ENCODE measurements at regions not wholly inside any gene's neighbourhood (a gene's known extent, or its start where the extent isn't known, plus 50 kb on each side); places are given as distances from the start of the nearest gene placed in this dataset.
A peak's percentile ranks its signal among the peaks of the same experiment; 100 is the strongest.

- no peaks in the 10 kb centered on the region for H3K4me1 ChIP-seq
- H3K9me3 ChIP-seq (replicated peaks in 1 of 11): no peaks in the 10 kb centered on the region; a peak in 1 of 22 replicates
- peaks cover 92 to 100% (median 99%) of the 10 kb centered on the region in 11 experiments for H3K27me3 ChIP-seq
- no peaks in the 10 kb centered on the region; a peak in 1 of 22 replicates for H4K20me1 ChIP-seq
- no peak overlapping the region for H3K27ac ChIP-seq
- no peak for TF ChIP-seq Cebpa-rat (IDR thresholded peaks at IDR 0.05)
- no peaks in the 10 kb centered on the region for H3K36me3 ChIP-seq
- H3K9ac ChIP-seq: no peak overlapping the region
- H3K4me2 ChIP-seq: no peak overlapping the region
- H3K4me3 ChIP-seq: no peak overlapping the region
These were observed 162.2 kb upstream of the GPR101 start for GRCh38 chrX:137195991-137196390.

- Histone ChIP-seq H3K4me1 (no peaks in the 10 kb centered on the region), H4K20me1 (no peaks in the 10 kb centered on the region), H3K36me3 (no peaks in the 10 kb centered on the region), H3K27ac (no peak overlapping the region), H3K9ac (no peak overlapping the region), H3K4me3 (no peak overlapping the region), H3K9me3 (replicated peaks in 1 of 11) (peaks cover 0 to under 1% (median 0%) of the 10 kb centered on the region in 11 experiments; a peak in 2 of 22 replicates), H3K4me2 (no peak overlapping the region), H3K27me3 (peaks cover 88 to 100% (median 98%) of the 10 kb centered on the region in 11 experiments)
- TF ChIP-seq Cebpa-rat (IDR thresholded peaks at IDR 0.05): no peak
These were observed 161.5 kb upstream of the GPR101 start for GRCh38 chrX:137195296-137195695.

GRCh38 chrX:137194164-137194563 lies 160.4 kb upstream of the GPR101 start:
- H3K9ac ChIP-seq: no peak overlapping the region
- H3K4me2 ChIP-seq: no peak overlapping the region
- H3K4me3 ChIP-seq: no peak overlapping the region
- H3K9me3 ChIP-seq (replicated peaks in 1 of 11): peaks cover 8 to 12% (median 10%) of the 10 kb centered on the region in 11 experiments; a peak in 21 of 22 replicates
- no peak for TF ChIP-seq Cebpa-rat (IDR thresholded peaks at IDR 0.05)
- no peaks in the 10 kb centered on the region for H4K20me1 ChIP-seq
- H3K27ac ChIP-seq: no peak overlapping the region
- no peaks in the 10 kb centered on the region for H3K4me1 ChIP-seq
- peaks cover 85 to 100% (median 98%) of the 10 kb centered on the region in 11 experiments for H3K27me3 ChIP-seq
- H3K36me3 ChIP-seq: no peaks in the 10 kb centered on the region

GRCh38 chrX:137187540-137187939 lies 153.7 kb upstream of the GPR101 start:
- no peak for TF ChIP-seq Cebpa-rat (IDR thresholded peaks at IDR 0.05)
- Histone ChIP-seq H3K4me3 (no peak overlapping the region), H4K20me1 (no peaks in the 10 kb centered on the region; a peak in 1 of 22 replicates), H3K36me3 (no peaks in the 10 kb centered on the region), H3K4me1 (no peaks in the 10 kb centered on the region), H3K9me3 (replicated peaks in 1 of 11) (peaks cover 9 to 19% (median 14%) of the 10 kb centered on the region in 11 experiments; a peak in 21 of 22 replicates), H3K27me3 (peaks cover 84 to 100% (median 97%) of the 10 kb centered on the region in 11 experiments), H3K4me2 (no peak overlapping the region), H3K9ac (no peak overlapping the region), H3K27ac (no peak overlapping the region)

GRCh38 chrX:137178392-137178791 lies 144.6 kb upstream of the GPR101 start:
- Histone ChIP-seq H3K9me3 (replicated peaks in 1 of 11) (peaks cover 0 to 9% (median 5%) of the 10 kb centered on the region in 11 experiments; a peak in 5 of 22 replicates), H3K4me2 (no peak overlapping the region), H3K27ac (no peak overlapping the region), H4K20me1 (no peaks in the 10 kb centered on the region; a peak in 1 of 22 replicates), H3K9ac (no peak overlapping the region), H3K4me3 (no peak overlapping the region), H3K4me1 (no peaks in the 10 kb centered on the region), H3K36me3 (no peaks in the 10 kb centered on the region), H3K27me3 (peaks cover 79 to 99% (median 91%) of the 10 kb centered on the region in 11 experiments)
- 0 out of 22 replicates have a peak, but pooled peaks of 1 of the 11 experiments have one; percentile 30 for TF ChIP-seq Cebpa-rat (IDR thresholded peaks at IDR 0.05)

GRCh38 chrX:137172317-137172948 lies 138.6 kb upstream of the GPR101 start:
- no peak overlapping the region for H3K27ac ChIP-seq
- H3K27me3 ChIP-seq: peaks cover 78 to 99% (median 90%) of the 10 kb centered on the region in 11 experiments
- H3K9me3 ChIP-seq (replicated peaks in 1 of 11): peaks cover 0 to 18% (median 5%) of the 10 kb centered on the region in 11 experiments; a peak in 5 of 22 replicates
- no peaks in the 10 kb centered on the region for H3K36me3 ChIP-seq
- no peaks in the 10 kb centered on the region for H3K4me1 ChIP-seq
- no peak for TF ChIP-seq Cebpa-rat (IDR thresholded peaks at IDR 0.05)
- H3K4me2 ChIP-seq: 0 out of 22 replicates have a peak overlapping the region, but pooled peaks of 1 of the 11 experiments have one; percentile 10
- no peaks in the 10 kb centered on the region; a peak in 2 of 22 replicates for H4K20me1 ChIP-seq
- H3K9ac ChIP-seq: no peak overlapping the region
- no peak overlapping the region for H3K4me3 ChIP-seq

- Histone ChIP-seq H3K36me3 (no peaks in the 10 kb centered on the region), H3K9me3 (replicated peaks in 1 of 11) (peaks cover 0 to 18% (median 5%) of the 10 kb centered on the region in 11 experiments; a peak in 5 of 22 replicates), H3K9ac (no peak overlapping the region), H3K4me2 (no peak overlapping the region), H4K20me1 (peaks cover 0 to 5% (median 0%) of the 10 kb centered on the region in 11 experiments; a peak in 3 of 22 replicates), H3K27ac (no peak overlapping the region), H3K27me3 (peaks cover 77 to 99% (median 90%) of the 10 kb centered on the region in 11 experiments), H3K4me3 (no peak overlapping the region), H3K4me1 (no peaks in the 10 kb centered on the region)
- TF ChIP-seq Cebpa-rat (IDR thresholded peaks at IDR 0.05): no peak
These were observed 137.8 kb upstream of the GPR101 start for GRCh38 chrX:137171626-137172025.

GRCh38 chrX:137166591-137166990 lies 132.8 kb upstream of the GPR101 start:
- H3K4me1 ChIP-seq: no peaks in the 10 kb centered on the region
- H3K4me2 ChIP-seq: no peak overlapping the region
- H3K4me3 ChIP-seq: no peak overlapping the region
- H3K36me3 ChIP-seq: no peaks in the 10 kb centered on the region
- peaks cover 78 to 96% (median 91%) of the 10 kb centered on the region in 11 experiments for H3K27me3 ChIP-seq
- H3K27ac ChIP-seq: no peak overlapping the region
- H3K9ac ChIP-seq: no peak overlapping the region
- 0 out of 22 replicates have a peak, but pooled peaks cover 0 to 11% (median 0%) of the 10 kb centered on the region in 11 experiments for H3K9me3 ChIP-seq (replicated peaks in 1 of 11)
- H4K20me1 ChIP-seq: peaks cover 0 to 6% (median 0%) of the 10 kb centered on the region in 11 experiments; a peak in 3 of 22 replicates
- no peak for TF ChIP-seq Cebpa-rat (IDR thresholded peaks at IDR 0.05)

GRCh38 chrX:137164329-137164728 lies 130.5 kb upstream of the GPR101 start:
- H3K27ac ChIP-seq: no peak overlapping the region
- H3K9ac ChIP-seq: no peak overlapping the region
- H4K20me1 ChIP-seq: peaks cover 0 to 6% (median 0%) of the 10 kb centered on the region in 11 experiments; a peak in 2 of 22 replicates
- TF ChIP-seq Cebpa-rat (IDR thresholded peaks at IDR 0.05): no peak
- no peaks in the 10 kb centered on the region for H3K36me3 ChIP-seq
- no peak overlapping the region for H3K4me2 ChIP-seq
- H3K4me3 ChIP-seq: no peak overlapping the region
- 0 out of 22 replicates have a peak, but pooled peaks cover 0 to 10% (median 0%) of the 10 kb centered on the region in 11 experiments for H3K9me3 ChIP-seq (replicated peaks in 1 of 11)
- H3K4me1 ChIP-seq: no peaks in the 10 kb centered on the region
- peaks cover 66 to 94% (median 87%) of the 10 kb centered on the region in 11 experiments for H3K27me3 ChIP-seq
